NCI-H69 (cell line): ENCODE measurements at regions not wholly inside any gene's neighbourhood (a gene's known extent, or its start where the extent isn't known, plus 50 kb on each side); places are given as distances from the start of the nearest gene placed in this dataset.

Source experiments
- DNase-seq: peaks from one replicate; lab custom pipeline; 2025; lab: John Stamatoyannopoulos, UW

DNA sequence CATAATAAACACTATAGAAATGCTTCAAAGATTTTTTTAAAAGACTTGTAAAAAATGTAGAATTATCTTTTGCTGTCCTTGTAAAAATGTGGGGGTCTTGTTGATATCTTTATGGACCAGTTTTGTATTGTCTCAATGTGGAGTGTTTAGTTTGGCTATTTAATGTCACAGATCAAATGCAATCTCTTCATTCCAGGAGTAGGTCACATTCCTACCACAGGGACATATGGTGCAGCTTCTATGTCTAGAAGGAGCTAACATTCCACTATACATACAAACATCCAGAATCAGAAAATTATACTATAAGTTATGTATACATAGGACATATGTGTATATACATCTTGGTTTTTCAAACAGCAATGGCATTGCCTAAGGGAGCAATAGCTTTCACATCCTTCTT lies 345.7 kb downstream of the BMP4 start:
- DNase-seq, result no peak

GRCh38 chr14:53609009-53609408 lies 347.6 kb downstream of the BMP4 start:
- no peak for DNase-seq

GRCh38 chr14:53608369-53608768 lies 348.3 kb downstream of the BMP4 start:
- peak; percentile 6 for DNase-seq

DNA sequence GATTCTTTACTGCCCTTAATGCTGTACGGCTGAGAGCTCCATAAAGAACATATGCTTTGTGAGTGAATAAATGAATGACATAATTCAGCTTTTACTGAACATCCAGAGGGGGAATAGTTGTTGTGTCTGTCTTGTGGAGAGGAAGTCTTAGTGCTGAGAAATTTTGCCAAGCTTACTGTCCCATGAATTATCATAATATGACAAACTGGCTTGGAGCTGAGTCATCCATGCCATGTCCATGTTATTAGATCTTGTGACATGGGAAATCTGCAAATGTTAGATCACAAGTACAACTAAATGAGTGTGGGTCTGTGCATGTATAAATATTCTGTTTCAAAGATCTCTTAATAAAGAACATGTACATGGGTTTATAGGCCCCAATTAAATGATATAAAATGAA lies 350.4 kb downstream of the BMP4 start:
- DNase-seq, result no peak

DNA sequence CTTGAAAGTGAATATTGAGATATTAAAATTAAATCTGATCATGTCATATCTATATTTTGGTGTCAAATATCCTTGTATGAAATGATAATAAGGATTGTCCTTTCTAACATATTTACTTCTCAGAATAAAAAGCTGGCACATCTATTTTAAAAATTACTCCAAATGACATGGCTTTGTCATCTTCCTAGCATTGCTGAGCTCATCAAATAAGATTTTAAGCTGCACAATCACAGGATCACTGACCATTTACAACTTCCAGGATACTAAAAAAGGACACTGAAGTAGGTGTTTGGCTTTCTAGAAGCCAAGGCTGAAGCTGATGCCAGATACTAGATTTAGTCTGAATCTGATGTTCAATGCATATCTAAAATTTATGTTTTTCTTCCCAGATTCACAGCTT lies 351.1 kb downstream of the BMP4 start:
- no peak for DNase-seq

GRCh38 chr14:53603994-53604393 lies 352.6 kb downstream of the BMP4 start:
- no peak for DNase-seq

- no peak for DNase-seq
Measured at GRCh38 chr14:53601409-53601808, 355.2 kb downstream of the BMP4 start.

- no peak for DNase-seq
Measured at GRCh38 chr14:53599221-53599945, 357.2 kb downstream of the BMP4 start.

DNA sequence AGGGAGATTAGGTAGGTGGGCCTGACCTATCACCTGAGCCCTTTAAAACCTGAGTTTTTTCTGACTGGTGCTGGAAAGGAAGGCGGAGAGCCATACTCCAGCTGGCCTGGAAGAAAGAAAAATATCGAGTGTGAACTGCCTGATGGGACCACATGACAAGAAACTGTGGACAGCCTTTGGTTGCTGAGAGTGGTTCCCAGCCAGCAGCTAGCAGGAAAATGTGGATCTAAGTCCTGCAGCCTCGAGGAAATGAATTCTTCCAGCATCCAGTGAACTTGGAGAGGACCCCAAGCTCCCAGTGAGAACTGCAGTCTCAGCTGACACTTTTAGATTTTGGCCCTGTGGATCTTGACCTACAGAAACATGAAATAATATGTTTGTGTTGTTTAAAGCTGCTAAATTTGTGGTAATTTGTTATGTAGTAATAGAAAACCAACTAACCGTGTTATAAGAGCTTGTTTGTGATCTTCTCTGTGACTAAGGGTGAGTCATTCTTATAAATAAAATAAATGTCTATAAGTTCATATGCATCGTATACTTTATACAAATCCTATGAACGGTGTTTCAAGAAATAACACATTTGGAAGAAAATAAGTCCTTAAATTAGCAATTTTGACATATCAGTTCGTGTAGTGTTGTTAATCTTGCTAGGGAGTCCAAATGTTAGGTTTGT lies 359.6 kb downstream of the BMP4 start:
- DNase-seq, result no peak

DNA sequence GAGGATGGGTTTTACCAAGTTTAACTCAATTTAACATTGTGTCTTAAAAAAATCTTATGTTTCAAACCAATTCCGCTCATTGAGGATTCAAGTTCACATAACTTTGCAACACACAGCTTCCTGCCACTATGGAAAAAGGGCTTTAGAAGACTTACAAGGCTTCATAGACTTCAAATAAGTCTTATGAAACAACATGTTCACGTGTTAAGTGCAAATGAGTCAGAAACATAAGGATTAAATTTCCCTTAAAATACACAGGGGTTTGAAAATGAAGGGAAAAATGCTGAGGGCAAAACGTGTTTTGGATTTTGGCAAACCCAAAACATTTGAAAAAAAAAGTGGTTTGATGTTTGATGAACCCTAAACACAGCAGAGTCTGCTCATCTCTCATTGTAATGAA lies 364.8 kb downstream of the BMP4 start:
- no peak for DNase-seq

DNA sequence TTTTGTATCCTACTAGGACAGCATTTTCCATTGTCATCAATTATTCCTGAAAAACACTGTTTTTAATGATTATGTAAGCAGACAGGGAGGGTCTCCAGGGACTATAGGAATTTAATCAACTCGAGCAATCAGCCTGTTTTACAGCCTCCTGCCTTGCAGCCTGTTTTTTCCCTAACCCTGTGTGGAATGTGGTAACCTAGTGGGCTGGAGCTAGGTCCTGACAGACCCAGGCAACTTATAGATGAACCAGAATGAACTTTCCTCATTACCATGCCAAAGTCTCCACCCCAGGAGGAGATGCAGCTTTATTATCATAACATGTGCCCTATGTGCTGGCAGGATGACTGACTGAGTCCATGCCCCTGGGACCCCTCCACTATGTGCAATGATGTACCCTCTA lies 375.1 kb downstream of the BMP4 start:
- no peak for DNase-seq

DNA sequence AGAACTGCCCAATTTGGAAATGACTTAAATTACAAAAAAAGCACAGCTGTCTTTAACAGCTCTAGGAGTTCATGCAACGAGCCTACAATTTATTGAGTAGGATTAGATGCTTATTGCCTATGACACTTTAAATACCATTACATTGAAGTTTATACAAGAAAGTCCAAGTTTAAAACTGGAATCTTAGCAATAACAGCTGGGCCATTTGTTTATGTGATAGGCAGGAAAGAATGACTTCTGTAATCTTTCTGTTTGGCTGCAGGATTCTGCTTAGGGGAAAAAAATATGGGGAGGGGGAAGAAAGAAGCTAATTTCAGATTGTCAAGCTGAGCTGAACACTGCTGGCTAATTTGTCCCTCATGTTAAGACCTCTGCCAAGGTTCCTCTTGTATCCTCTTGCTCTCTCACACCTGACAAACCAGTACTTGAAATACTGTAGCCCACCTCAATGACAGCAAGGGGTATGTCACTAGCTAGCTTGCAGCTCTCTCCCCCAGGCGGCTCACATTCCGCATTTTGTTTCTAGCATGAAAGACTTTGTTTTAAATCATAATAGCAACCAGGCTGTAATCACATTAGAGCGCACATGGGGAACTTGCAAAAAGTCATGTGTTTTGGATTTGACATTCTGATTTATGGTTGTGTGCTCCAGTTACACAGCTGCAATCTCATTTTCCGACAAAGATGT lies 384.8 kb downstream of the BMP4 start:
- no peak for DNase-seq

DNA sequence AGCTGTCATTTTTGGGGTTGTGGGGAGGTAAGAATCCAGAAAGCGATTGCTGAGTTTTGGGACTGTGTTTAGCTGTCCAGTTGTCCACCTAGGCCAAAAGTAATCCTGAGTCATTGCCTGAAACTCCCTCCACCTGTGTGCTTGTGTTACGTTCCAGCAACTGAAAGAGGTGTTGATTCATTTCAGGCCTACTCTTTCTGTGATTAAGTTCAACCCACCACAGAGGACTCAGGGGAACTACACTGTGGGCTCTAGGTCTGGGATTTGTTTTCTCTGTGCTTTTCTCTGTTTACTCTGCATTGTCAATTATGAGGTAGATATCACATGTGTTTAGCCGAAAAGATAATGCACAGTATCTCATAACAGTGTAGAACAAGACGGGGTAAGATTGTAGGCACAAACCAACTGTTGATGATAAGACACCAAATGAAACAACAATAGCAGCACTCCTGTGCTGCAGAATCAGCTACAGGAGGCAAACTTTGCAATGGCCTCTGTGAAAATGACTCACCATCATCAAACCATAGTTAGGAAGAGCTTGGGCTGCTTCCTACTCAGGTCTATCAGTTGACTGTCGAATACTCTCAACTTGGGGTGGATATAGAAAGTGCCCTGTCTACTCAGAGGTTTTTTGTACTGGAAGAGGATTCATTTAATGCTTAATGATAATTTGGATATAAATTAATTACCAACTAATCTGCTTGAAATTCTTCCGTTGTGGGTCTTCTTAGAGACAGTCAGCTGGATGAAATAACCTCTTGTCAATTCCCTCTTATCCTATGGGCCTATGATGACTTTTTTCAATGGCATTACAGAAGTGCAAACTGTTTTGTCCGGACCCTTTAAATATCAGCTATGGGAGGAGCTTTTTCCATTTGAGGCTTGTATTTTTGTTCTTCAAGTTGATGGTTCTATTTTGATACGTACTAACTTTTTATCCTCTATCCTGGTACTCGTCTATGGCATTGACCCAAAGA lies 385.9 kb downstream of the BMP4 start:
- DNase-seq, result no peak

- DNase-seq, result no peak
Measured at GRCh38 chr14:53569446-53569845, 387.2 kb downstream of the BMP4 start.

DNA sequence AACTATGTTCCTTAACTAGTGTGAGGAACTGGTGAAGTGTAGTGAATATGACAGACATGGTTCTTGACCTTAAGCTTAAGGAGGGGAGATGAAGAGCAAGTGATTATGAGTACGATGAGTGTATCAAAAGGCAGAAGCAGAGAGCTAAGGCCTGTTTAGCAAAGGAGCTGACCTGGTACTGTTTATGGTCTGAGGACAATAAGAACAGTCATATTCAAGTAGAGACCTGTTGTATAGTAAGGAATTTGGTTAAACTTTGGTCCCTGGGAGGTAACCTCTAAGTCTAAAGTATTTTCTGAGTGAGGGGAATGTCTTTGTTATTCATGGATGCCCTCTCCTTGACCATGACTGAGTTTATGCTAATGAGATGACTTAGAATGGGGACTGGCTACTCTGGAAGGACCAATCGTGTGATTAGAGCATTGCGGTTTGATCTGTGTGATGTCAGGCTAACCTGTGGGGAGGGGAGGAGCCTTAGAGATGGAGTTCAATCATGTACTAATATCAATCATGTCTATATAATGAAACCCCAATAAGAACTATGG lies 389.3 kb downstream of the BMP4 start:
- DNase-seq, result no peak

DNA sequence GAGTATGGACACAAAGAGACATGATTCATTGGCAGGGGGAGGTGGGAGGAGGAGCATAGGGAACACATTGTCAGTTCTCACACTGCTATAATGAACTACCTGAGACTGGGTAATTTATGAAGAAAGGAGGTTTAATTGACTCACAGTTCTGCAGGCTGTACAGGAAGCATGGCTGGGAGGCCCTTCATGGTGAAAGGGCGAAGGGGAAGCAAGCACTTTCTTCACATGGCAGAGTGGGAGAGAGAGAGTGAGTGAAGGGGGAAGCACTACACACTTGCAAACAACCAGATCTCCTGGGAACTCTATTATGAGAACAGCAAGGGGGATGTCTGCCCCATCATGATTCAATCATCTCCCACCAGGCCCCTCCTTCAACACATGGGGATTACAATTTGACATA lies 391.8 kb downstream of the BMP4 start:
- DNase-seq, result no peak

DNA sequence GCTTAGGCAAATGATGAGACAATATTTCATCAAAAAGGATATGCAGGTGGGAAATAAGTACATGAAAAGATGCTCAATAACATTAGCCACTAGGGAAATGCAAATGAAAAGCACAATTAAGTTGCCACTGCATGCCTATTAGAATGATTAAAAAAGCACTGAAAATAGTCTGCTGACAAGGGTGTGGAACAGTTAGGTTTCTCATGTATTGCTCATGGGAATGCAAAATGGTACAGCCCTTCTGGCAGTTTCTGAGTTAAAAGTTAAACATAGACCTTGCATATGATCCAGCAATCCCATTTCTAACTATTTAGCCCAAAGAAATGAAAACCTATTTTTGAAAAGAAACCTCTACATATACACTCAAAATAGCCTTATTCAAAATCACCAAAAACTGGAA lies 393.0 kb downstream of the BMP4 start:
- DNase-seq, result no peak

DNA sequence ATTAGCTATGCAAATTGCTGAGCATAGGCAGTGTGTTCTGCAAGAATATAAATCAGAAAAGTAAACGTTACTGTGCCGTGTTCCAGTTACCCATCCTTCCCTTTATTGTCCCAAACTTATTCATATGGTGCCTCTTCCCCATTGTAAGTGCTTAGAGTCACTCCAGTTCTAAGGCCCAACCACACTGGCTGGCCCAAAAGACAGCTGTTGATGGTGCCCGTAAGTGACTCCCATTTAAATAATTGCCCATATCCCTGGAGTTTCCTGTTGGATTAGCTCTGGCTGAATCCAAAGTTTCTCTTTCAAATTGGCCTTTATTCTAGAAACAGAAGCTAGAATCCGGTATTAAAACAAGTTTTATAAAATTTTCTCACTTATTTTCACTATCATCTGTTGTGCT lies 400.1 kb upstream of the DDHD1 start:
- DNase-seq, result no peak

DNA sequence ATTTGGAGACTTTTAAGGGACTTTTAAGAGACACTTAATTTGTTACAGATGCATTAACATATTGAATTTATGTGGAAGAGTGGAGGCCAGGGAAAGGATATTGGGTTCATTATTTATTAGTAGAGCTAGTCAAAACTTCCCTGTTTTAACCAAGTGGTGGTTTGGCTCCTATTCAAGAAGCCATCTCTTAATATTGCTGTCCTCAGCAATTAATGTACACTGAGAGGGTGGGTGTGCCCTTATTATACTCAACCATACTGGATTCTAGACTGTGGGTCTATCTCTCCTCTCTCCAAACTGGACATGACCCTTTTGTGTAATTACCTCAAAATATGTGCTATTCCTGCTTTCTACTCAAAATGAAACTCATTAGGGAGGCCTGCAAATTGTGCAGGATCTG lies 398.7 kb upstream of the DDHD1 start:
- DNase-seq, result no peak

DNA sequence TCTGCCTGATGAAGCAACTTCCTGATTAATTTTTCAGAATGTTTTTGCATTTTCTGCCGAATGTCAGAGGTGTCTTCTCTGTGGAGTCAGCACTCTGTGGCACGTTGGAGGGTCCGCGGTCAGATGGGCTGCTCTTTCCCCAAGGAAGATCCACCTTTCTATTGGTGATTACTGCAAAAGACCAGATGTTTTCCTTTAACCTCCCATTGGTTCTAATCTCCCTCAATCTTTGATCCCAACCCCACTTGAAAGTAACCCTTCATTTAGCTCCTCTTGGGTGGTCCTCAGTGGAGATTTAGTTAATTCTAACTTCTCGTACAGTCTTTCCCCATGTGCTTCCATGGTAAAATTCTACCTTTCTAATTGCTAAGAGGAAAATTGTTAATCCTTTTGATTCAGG lies 397.7 kb upstream of the DDHD1 start:
- DNase-seq, result no peak

DNA sequence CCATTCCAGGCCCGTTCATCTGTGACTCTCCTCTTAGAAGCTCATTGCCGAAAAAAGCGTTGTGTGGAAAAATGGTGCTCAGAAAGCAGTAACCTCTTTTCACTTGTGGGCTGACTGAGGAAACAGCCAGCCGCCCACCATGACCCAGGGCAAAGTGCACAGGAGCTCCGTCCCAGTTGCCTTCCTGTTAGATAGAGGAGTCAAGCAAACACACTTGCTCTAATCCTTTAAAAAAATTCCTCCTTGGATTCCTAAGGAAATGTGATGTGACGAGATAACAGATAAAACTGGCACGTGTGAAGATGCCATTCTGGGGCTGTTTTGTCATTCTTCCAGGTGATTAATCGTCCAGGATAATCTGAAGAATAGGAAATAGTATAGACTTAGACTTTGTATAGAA lies 396.8 kb upstream of the DDHD1 start:
- DNase-seq, result no peak

- DNase-seq, result no peak
Measured at GRCh38 chr14:53547593-53547992, 394.5 kb upstream of the DDHD1 start.
